Activated CD8-positive, alpha-beta T cell treated with anti-CD3 and anti-CD28 coated beads for 36 hours (primary cell): ENCODE measurements at regions not wholly inside any gene's neighbourhood (a gene's known extent, or its start where the extent isn't known, plus 50 kb on each side); places are given as distances from the start of the nearest gene placed in this dataset.

Source experiments
- ATAC-seq: fragments of 200-7000 bp; cut with Tn5 transposase; one replicate; pipeline ENCODE4 v1.10.0; 2021; ENCODE audit warnings: mild to moderate bottlenecking, moderate library complexity
- CTCF ChIA-PET: fragments of 350-600 bp; sonication (Branson Sonifier 250); formaldehyde crosslinking; loops from one replicate; lab custom pipeline; 2021; ENCODE audit warnings: antibody characterized with exemption; lab: Charles Lee
- POLR2A ChIA-PET: fragments of 350-600 bp; sonication (Branson Sonifier 250); formaldehyde crosslinking; loops from one replicate; lab custom pipeline; 2021; ENCODE audit warnings: antibody characterized with exemption; lab: Charles Lee
- DNase-seq: peaks from one replicate; pipeline ENCODE4 v3.0.0-alpha.2; 2020
- H3K27ac Mint-ChIP-seq: one replicate; pipeline ENCODE4 v1.8.0; 2021; ENCODE audit warnings: mild to moderate bottlenecking, mixed read lengths
- H3K27me3 Mint-ChIP-seq: one replicate; pipeline ENCODE4 v1.8.0; 2021; ENCODE audit warnings: mixed read lengths
- H3K36me3 Mint-ChIP-seq: one replicate; pipeline ENCODE4 v1.8.0; 2021; ENCODE audit warnings: low read depth, mixed read lengths
- H3K4me1 Mint-ChIP-seq: one replicate; pipeline ENCODE4 v1.8.0; 2021; ENCODE audit warnings: low read depth, mixed read lengths
- H3K4me3 Mint-ChIP-seq: one replicate; pipeline ENCODE4 v1.8.0; 2021; ENCODE audit warnings: mild to moderate bottlenecking, moderate library complexity, mixed read lengths
- H3K9me3 Mint-ChIP-seq: one replicate; pipeline ENCODE4 v1.8.0; 2021; ENCODE audit warnings: mixed read lengths
- CTCF ChIP-seq: fragments of 200-600 bp; IDR thresholded peaks from one replicate; pipeline ENCODE4 v1.8.0; 2022; ENCODE audit warnings: antibody characterized with exemption, mild to moderate bottlenecking
- intact Hi-C: fragments of 100-400 bp; cut with micrococcal nuclease; formaldehyde crosslinking; loops from one replicate; pipeline ENCODE4 v1.10.0; 2022

GRCh38 chr11:130645164-130645842 is 196.9 kb downstream of the ADAMTS15 start:
- POLR2A ChIA-PET = no interaction called here
- H3K27ac Mint-ChIP-seq = no peak overlapping the region
- H3K4me3 Mint-ChIP-seq = no peak overlapping the region
- no peak for ATAC-seq
- no peak for TF ChIP-seq CTCF
- H3K4me1 Mint-ChIP-seq = no peaks in the 10 kb centered on the region
- CTCF ChIA-PET = no interaction called here
- no peaks in the 10 kb centered on the region for H3K9me3 Mint-ChIP-seq
- peaks cover 2% of the 10 kb centered on the region for H3K27me3 Mint-ChIP-seq
- intact Hi-C loops = no loop called here
- DNase-seq = no peak
- no peaks in the 10 kb centered on the region for H3K36me3 Mint-ChIP-seq

GRCh38 chr11:130645843-130646197 is 197.4 kb downstream of the ADAMTS15 start:
- no peaks in the 10 kb centered on the region for H3K4me1 Mint-ChIP-seq
- ChIA-PET CTCF (no interaction called here), POLR2A (no interaction called here)
- intact Hi-C loops = no loop called here
- ATAC-seq (no peak), DNase-seq (no peak)
- TF ChIP-seq CTCF = no peak
- H3K27me3 Mint-ChIP-seq = peaks cover 2% of the 10 kb centered on the region
- H3K4me3 Mint-ChIP-seq = no peak overlapping the region
- H3K27ac Mint-ChIP-seq = no peak overlapping the region
- H3K36me3 Mint-ChIP-seq = no peaks in the 10 kb centered on the region
- no peaks in the 10 kb centered on the region for H3K9me3 Mint-ChIP-seq

- CTCF ChIA-PET = no interaction called here
- no peak for TF ChIP-seq CTCF
- no peaks in the 10 kb centered on the region for H3K4me1 Mint-ChIP-seq
- ATAC-seq (no peak), DNase-seq (no peak)
- H3K9me3 Mint-ChIP-seq = no peaks in the 10 kb centered on the region
- no peak overlapping the region for H3K27ac Mint-ChIP-seq
- H3K27me3 Mint-ChIP-seq = peaks cover 2% of the 10 kb centered on the region
- POLR2A ChIA-PET = no interaction called here
- no peak overlapping the region for H3K4me3 Mint-ChIP-seq
- intact Hi-C loops = no loop called here
- no peaks in the 10 kb centered on the region for H3K36me3 Mint-ChIP-seq
Measured at GRCh38 chr11:130646881-130647280, 198.4 kb downstream of the ADAMTS15 start.

- Mint-ChIP-seq H3K4me3 (no peak overlapping the region), H3K27me3 (peaks cover 2% of the 10 kb centered on the region), H3K27ac (no peak overlapping the region), H3K36me3 (no peaks in the 10 kb centered on the region), H3K9me3 (no peaks in the 10 kb centered on the region), H3K4me1 (no peaks in the 10 kb centered on the region)
- no peak for ATAC-seq
- no peak for DNase-seq
- intact Hi-C loops = no loop called here
- no peak for TF ChIP-seq CTCF
- ChIA-PET POLR2A (no interaction called here), CTCF (no interaction called here)
Measured at GRCh38 chr11:130647371-130647770, 198.9 kb downstream of the ADAMTS15 start.

GRCh38 chr11:130649801-130650200 is 201.4 kb downstream of the ADAMTS15 start:
- no peak for ATAC-seq
- CTCF ChIA-PET = no interaction called here

More at GRCh38 chr11:130649801-130650200, 201.4 kb downstream of the ADAMTS15 start:
- POLR2A ChIA-PET = no interaction called here
- Mint-ChIP-seq H3K4me3 (no peak overlapping the region), H3K9me3 (no peaks in the 10 kb centered on the region), H3K36me3 (no peaks in the 10 kb centered on the region), H3K4me1 (no peaks in the 10 kb centered on the region), H3K27ac (no peak overlapping the region), H3K27me3 (no peaks in the 10 kb centered on the region)
- no peak for TF ChIP-seq CTCF
- no peak for DNase-seq
- intact Hi-C loops = no loop called here
